CD4-positive, alpha-beta memory T cell (primary cell): ENCODE measurements at regions not wholly inside any gene's neighbourhood (a gene's known extent, or its start where the extent isn't known, plus 50 kb on each side); places are given as distances from the start of the nearest gene placed in this dataset.

Source experiments
- CTCF ChIA-PET: fragments of 350-600 bp; sonication (Branson Sonifier 250); formaldehyde crosslinking; loops from one replicate; lab custom pipeline; 2021; ENCODE audit warnings: inconsistent platforms; ENCODE audit not compliant: partially characterized antibody; lab: Charles Lee
- POLR2A ChIA-PET: fragments of 350-600 bp; sonication (Branson Sonifier 250); formaldehyde crosslinking; loops from one replicate; lab custom pipeline; 2021; ENCODE audit not compliant: partially characterized antibody; lab: Charles Lee
- DNase-seq, 5 donors: peaks; one replicate each; pipeline versions ENCODE4 v3.0.0 to v3.0.0-alpha.2; 2020 to 2022; ENCODE audit warnings: mixed read lengths in 1 of 5
- H3K27ac ChIP-seq: one replicate; pipeline ENCODE4 v1.7.0; 2013; ENCODE audit warnings: low read depth, low read length
- H3K27me3 ChIP-seq: 2 replicates; pipeline ENCODE4 v1.7.0; 2013; ENCODE audit warnings: mild to moderate bottlenecking, low read length, moderate library complexity; ENCODE audit not compliant: insufficient read depth
- H3K36me3 ChIP-seq: 2 replicates; pipeline ENCODE4 v1.7.0; 2013; ENCODE audit warnings: mild to moderate bottlenecking, low read length, moderate library complexity; ENCODE audit not compliant: insufficient read depth
- H3K4me1 ChIP-seq: 2 replicates; pipeline ENCODE4 v1.7.0; 2013; ENCODE audit warnings: mild to moderate bottlenecking, low read length, moderate library complexity; ENCODE audit not compliant: insufficient read depth
- H3K4me3 ChIP-seq, 2 donors: one replicate each; pipeline ENCODE4 v1.7.0; 2013; ENCODE audit warnings: low read length in 2 of 2, mild to moderate bottlenecking in 1 of 2
- H3K9me3 ChIP-seq, 2 donors: one replicate each; pipeline ENCODE4 v1.7.0; 2013; ENCODE audit warnings: low read length in 2 of 2, control low read depth in 1 of 2; ENCODE audit not compliant: control insufficient read depth in 1 of 2
- H3K27ac Mint-ChIP-seq, 7 donors: one replicate each; pipeline ENCODE4 v1.8.0; 2020 to 2021; ENCODE audit warnings: mixed read lengths in 7 of 7, mild to moderate bottlenecking in 6 of 7, inconsistent platforms in 3 of 7, moderate library complexity in 3 of 7
- H3K27me3 Mint-ChIP-seq, 2 donors: one replicate each; pipeline ENCODE4 v1.8.0; 2020 to 2021; ENCODE audit warnings: mixed read lengths in 2 of 2
- H3K36me3 Mint-ChIP-seq, 2 donors: one replicate each; pipeline ENCODE4 v1.8.0; 2020 to 2021; ENCODE audit warnings: mixed read lengths in 2 of 2, inconsistent platforms in 1 of 2, mild to moderate bottlenecking in 1 of 2
- H3K4me1 Mint-ChIP-seq, 4 donors: one replicate each; pipeline ENCODE4 v1.8.0; 2020 to 2021; ENCODE audit warnings: mixed read lengths in 4 of 4, mild to moderate bottlenecking in 1 of 4
- H3K4me3 Mint-ChIP-seq, 8 donors: one replicate each; pipeline ENCODE4 v1.8.0; 2020 to 2021; ENCODE audit warnings: mixed read lengths in 8 of 8, mild to moderate bottlenecking in 7 of 8, moderate library complexity in 6 of 8, inconsistent platforms in 3 of 8
- H3K9me3 Mint-ChIP-seq, 8 donors: one replicate each; pipeline ENCODE4 v1.8.0; 2020 to 2021; ENCODE audit warnings: mixed read lengths in 8 of 8, mild to moderate bottlenecking in 5 of 8, inconsistent platforms in 3 of 8, moderate library complexity in 1 of 8
- intact Hi-C: fragments of 100-400 bp; cut with micrococcal nuclease; formaldehyde crosslinking; loops from one replicate; pipeline ENCODE4 v1.15.1; 2023

DNA sequence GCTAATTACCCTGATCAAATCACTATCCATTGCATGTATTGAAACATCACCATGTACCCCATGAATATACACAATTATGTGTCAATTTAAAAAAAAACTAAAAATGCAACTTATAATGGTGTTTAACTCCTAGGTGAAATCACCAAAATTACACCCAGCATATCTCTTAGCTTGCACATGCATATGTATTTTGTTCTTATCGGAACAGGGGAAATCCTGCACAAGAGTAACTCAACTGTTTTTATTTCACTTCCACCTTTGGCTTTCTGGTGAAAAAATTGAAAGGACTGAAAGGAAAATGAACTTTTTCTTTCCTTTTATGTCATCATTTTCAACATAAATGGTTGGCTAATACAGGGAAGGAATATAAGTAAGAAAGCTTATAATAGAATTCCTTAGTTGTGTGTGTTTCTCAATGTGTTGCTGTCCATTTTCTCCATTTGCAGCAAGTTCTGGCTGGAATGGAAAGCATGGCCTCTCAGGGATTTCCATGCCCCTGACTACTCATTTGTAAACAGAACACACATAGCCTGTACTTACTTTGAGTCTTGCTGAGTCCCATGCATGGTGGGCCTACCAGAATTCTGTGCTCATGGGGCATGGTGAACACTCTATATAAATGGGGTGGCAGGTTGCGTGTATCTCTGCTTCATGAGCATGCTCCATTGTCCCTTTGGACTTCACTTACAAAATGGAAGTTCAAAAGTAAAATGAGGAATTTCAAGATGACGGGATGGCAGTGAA is 462.0 kb downstream of the HS3ST3B1 start:
- Mint-ChIP-seq H3K4me3 (no peak overlapping the region), H3K36me3 (no peaks in the 10 kb centered on the region), H3K4me1 (peaks cover 0 to 1% (median 0%) of the 10 kb centered on the region in 4 donors), H3K27me3 (peaks cover 2 to 3% of the 10 kb centered on the region in 2 donors), H3K9me3 (peaks cover 0 to 5% (median 2%) of the 10 kb centered on the region in 8 donors), H3K27ac (no peak overlapping the region)
- Histone ChIP-seq H3K27ac (no peak overlapping the region), H3K27me3 (no peaks in the 10 kb centered on the region), H3K36me3 (no peaks in the 10 kb centered on the region), H3K9me3 (no peaks in the 10 kb centered on the region), H3K4me1 (no peaks in the 10 kb centered on the region), H3K4me3 (no peak overlapping the region)
- DNase-seq: no peak
- intact Hi-C loops: no loop called here
- ChIA-PET CTCF (no interaction called here), POLR2A (no interaction called here)

DNA sequence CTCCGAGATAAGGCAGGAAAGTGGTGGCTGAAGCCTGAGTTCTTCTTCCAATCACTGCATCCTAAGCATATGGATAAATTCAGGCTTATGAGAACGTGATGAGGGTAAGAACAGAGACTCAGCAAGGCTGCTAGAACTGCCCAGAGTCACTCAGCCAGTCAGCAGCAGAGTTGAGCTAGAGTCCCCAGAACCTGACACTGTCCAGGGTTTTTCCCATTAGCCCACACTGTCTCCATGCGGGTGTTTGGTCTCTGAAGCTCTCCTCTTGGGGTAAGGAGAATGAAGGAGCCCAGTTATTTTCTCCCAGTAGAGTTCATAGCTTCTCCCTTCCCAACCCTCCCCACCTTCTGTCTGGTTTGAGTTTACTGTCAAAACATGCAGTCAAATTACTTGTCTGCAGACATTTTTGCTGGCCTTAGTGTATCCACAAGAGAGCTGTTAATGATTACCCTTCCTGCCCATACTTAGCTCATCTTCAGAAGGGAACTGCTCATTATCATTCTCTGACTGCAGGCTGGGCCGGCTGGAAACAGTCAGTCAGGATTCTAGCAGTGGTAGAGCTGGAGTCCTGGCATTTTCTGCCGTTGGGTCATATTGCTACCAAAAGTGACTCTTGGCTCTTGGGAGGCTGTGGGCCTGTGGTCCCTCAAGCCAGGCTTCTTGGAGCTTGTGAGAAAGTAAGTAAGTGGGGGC is 460.0 kb downstream of the HS3ST3B1 start:
- Histone ChIP-seq H3K9me3 (no peaks in the 10 kb centered on the region), H3K36me3 (no peaks in the 10 kb centered on the region), H3K27ac (no peak overlapping the region), H3K4me3 (no peak overlapping the region), H3K4me1 (no peaks in the 10 kb centered on the region), H3K27me3 (no peaks in the 10 kb centered on the region)
- CTCF ChIA-PET: interaction anchor here (0.6 kb wide), 1 partner anchor 462 kb away, joined by 3 read pairs; no protein-coding TSS in a partner anchor
- peaks cover 0 to 5% (median 0%) of the 10 kb centered on the region in 8 donors for H3K9me3 Mint-ChIP-seq
- peaks cover 0 to 1% (median 0%) of the 10 kb centered on the region in 4 donors for H3K4me1 Mint-ChIP-seq
- H3K27me3 Mint-ChIP-seq: peaks cover 5 to 6% of the 10 kb centered on the region in 2 donors
- POLR2A ChIA-PET: no interaction called here
- H3K27ac Mint-ChIP-seq: no peak overlapping the region
- no peaks in the 10 kb centered on the region for H3K36me3 Mint-ChIP-seq
- no peak for DNase-seq
- intact Hi-C loops: no loop called here
- peak overlapping the region in 1 of 8 donors; percentile 5 for H3K4me3 Mint-ChIP-seq

DNA sequence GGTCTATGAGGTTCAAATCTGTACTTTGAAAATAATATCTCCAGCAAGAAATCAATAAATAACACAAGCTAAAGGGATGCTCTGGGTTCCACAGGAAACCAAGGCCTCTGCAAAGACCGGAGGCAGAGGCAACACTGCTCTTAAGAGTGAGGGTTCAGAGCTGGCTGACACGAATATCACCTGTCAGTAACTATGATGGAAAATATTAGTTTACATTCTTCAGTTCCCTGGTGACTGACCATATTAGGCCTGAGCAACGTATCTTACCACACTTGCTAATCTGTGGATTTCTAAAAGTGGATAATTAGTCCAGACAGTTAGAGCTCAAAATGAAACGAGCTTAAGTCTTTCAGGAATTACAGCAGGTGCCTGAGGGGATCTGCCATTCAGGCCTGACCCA is 459.3 kb downstream of the HS3ST3B1 start:
- H3K36me3 Mint-ChIP-seq: no peaks in the 10 kb centered on the region
- H3K4me3 Mint-ChIP-seq: no peak overlapping the region
- H3K9me3 Mint-ChIP-seq: peaks cover 0 to 5% (median 0%) of the 10 kb centered on the region in 8 donors
- CTCF ChIA-PET: no interaction called here
- intact Hi-C loops: no loop called here
- no peaks in the 10 kb centered on the region for H3K36me3 ChIP-seq
- H3K27me3 Mint-ChIP-seq: peaks cover 6% of the 10 kb centered on the region in 2 donors
- no peak overlapping the region for H3K4me3 ChIP-seq
- H3K9me3 ChIP-seq: no peaks in the 10 kb centered on the region
- no peaks in the 10 kb centered on the region for H3K4me1 ChIP-seq
- no peaks in the 10 kb centered on the region for H3K27me3 ChIP-seq
- POLR2A ChIA-PET: no interaction called here
- DNase-seq: no peak
- no peak overlapping the region for H3K27ac Mint-ChIP-seq
- H3K4me1 Mint-ChIP-seq: peaks cover 0 to 1% (median 0%) of the 10 kb centered on the region in 4 donors
- H3K27ac ChIP-seq: no peak overlapping the region

DNA sequence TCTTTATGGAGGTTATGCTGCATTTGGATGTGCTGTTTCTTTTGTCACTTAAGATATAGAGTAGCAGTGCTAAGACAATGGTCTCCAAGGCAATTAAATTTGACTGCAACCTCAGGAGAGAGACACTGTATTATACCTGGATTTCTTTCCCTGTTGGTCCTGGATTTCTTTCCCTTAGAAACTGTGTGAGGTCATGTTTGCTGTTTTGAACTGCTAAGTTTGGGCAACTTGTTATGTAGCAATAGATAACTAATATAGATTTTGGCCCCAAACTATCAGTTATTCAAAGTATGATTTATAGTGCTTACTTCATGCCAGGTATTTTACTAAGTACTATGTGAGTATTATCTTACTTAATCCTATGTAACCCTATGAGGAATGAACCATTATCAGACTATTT is 458.4 kb downstream of the HS3ST3B1 start:
- Mint-ChIP-seq H3K27ac (no peak overlapping the region), H3K27me3 (peaks cover 6% of the 10 kb centered on the region in 2 donors), H3K9me3 (peaks cover 0 to 5% (median 0%) of the 10 kb centered on the region in 8 donors), H3K4me3 (no peak overlapping the region), H3K4me1 (peaks cover 0 to 1% (median 0%) of the 10 kb centered on the region in 4 donors), H3K36me3 (no peaks in the 10 kb centered on the region)
- intact Hi-C loops: no loop called here
- H3K27me3 ChIP-seq: no peaks in the 10 kb centered on the region
- ChIA-PET CTCF (no interaction called here), POLR2A (no interaction called here)
- no peak overlapping the region for H3K27ac ChIP-seq
- no peaks in the 10 kb centered on the region for H3K4me1 ChIP-seq
- H3K36me3 ChIP-seq: no peaks in the 10 kb centered on the region
- H3K4me3 ChIP-seq: no peak overlapping the region
- no peak for DNase-seq
- no peaks in the 10 kb centered on the region for H3K9me3 ChIP-seq

DNA sequence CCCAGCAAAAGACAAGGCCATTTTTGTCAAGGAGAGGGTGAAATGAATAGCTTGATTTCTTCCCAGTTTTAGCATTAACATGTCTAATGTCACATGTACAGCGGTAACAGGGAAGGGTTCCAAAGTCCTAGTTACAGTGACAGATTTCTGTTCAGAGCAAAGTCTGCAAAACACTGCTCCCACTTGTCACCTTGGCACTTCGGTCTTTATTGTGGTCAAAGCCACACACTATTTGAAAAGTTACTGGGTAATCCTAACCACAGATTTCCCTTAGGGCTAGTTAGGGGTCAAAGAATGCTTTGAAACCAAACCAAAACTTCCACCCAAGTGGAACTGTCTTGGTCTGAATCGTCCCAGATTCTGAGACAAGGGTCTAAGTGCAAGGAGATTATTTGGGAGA is 455.6 kb downstream of the HS3ST3B1 start:
- Mint-ChIP-seq H3K9me3 (peaks cover 0 to 3% (median 0%) of the 10 kb centered on the region in 8 donors), H3K27ac (no peak overlapping the region), H3K4me3 (peak overlapping the region in 1 of 8 donors; percentile 7), H3K4me1 (peaks cover 0 to 1% (median 0%) of the 10 kb centered on the region in 4 donors), H3K27me3 (peaks cover 11 to 12% of the 10 kb centered on the region in 2 donors), H3K36me3 (no peaks in the 10 kb centered on the region)
- Histone ChIP-seq H3K4me3 (no peak overlapping the region), H3K9me3 (no peaks in the 10 kb centered on the region), H3K4me1 (no peaks in the 10 kb centered on the region), H3K27me3 (no peaks in the 10 kb centered on the region), H3K36me3 (no peaks in the 10 kb centered on the region), H3K27ac (no peak overlapping the region)
- no peak for DNase-seq
- ChIA-PET POLR2A (no interaction called here), CTCF (no interaction called here)
- intact Hi-C loops: no loop called here

DNA sequence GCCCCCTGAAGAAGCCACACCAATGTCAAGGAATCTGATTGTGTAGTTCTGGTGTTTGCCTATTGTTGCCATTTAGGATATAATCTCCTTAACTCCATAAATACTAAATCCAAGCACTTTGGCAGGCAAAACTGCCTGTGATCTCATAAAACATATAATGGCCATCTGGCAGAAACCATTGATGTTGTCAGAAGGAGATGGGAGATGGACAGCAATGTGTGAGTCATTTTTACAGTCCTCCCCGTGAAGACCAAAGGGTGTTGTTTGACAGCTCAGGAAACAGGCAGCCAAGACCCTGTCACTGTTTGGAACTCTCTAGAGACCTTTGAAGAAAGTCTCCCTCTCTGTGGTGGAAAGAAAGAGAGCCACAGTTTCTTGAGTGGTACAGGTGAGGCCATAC is 454.1 kb downstream of the HS3ST3B1 start:
- H3K27ac ChIP-seq: no peak overlapping the region

DNA sequence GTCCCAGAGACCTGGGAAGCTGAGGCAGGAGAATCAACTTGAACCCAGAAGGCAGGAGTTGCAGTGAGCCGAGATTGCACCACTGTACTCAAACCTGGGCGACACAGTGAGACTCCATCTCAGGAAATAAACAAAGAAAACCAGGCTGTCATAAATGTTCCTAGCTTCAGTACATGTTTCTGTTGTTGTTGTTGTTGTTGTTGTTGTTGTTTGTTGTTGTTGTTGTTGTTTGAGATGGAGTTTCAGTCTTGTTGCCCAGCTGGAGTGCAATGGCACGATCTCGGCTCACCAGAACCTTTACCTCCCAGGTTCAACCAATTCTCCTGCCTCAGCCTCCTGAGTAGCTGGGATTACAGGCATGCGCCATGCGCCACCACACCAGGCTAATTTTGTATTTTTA is 452.5 kb downstream of the HS3ST3B1 start:
- Mint-ChIP-seq H3K4me1 (no peaks in the 10 kb centered on the region), H3K4me3 (no peak overlapping the region), H3K36me3 (no peaks in the 10 kb centered on the region), H3K9me3 (no peaks in the 10 kb centered on the region), H3K27me3 (peaks cover 9 to 12% of the 10 kb centered on the region in 2 donors), H3K27ac (no peak overlapping the region)
- CTCF ChIA-PET: no interaction called here
- Histone ChIP-seq H3K27ac (no peak overlapping the region), H3K4me1 (no peaks in the 10 kb centered on the region), H3K36me3 (no peaks in the 10 kb centered on the region), H3K27me3 (no peaks in the 10 kb centered on the region), H3K4me3 (no peak overlapping the region), H3K9me3 (no peaks in the 10 kb centered on the region)
- DNase-seq: no peak
- intact Hi-C loops: no loop called here
- POLR2A ChIA-PET: no interaction called here

More for the DNA sequence above, 454.1 kb downstream of the HS3ST3B1 start:
- H3K36me3 ChIP-seq: no peaks in the 10 kb centered on the region
- no peak overlapping the region for H3K27ac Mint-ChIP-seq
- no peak for DNase-seq
- H3K27me3 Mint-ChIP-seq: peaks cover 11 to 12% of the 10 kb centered on the region in 2 donors
- no peaks in the 10 kb centered on the region for H3K27me3 ChIP-seq
- ChIA-PET CTCF (interaction anchor here (0.8 kb wide), 1 partner anchor 1157 kb away, joined by 3 read pairs; no protein-coding TSS in a partner anchor), POLR2A (no interaction called here)
- intact Hi-C loops: no loop called here
- H3K4me1 Mint-ChIP-seq: no peaks in the 10 kb centered on the region
- no peak overlapping the region for H3K4me3 ChIP-seq
- H3K9me3 Mint-ChIP-seq: peaks cover 0 to 3% (median 0%) of the 10 kb centered on the region in 8 donors
- no peak overlapping the region for H3K4me3 Mint-ChIP-seq
- no peaks in the 10 kb centered on the region for H3K36me3 Mint-ChIP-seq
- no peaks in the 10 kb centered on the region for H3K9me3 ChIP-seq
- no peaks in the 10 kb centered on the region for H3K4me1 ChIP-seq
